ENCODE measurements at regions not wholly inside any gene's neighbourhood (a gene's known extent, or its start where the extent isn't known, plus 50 kb on each side); places are given as distances from the start of the nearest gene placed in this dataset.

DNA sequence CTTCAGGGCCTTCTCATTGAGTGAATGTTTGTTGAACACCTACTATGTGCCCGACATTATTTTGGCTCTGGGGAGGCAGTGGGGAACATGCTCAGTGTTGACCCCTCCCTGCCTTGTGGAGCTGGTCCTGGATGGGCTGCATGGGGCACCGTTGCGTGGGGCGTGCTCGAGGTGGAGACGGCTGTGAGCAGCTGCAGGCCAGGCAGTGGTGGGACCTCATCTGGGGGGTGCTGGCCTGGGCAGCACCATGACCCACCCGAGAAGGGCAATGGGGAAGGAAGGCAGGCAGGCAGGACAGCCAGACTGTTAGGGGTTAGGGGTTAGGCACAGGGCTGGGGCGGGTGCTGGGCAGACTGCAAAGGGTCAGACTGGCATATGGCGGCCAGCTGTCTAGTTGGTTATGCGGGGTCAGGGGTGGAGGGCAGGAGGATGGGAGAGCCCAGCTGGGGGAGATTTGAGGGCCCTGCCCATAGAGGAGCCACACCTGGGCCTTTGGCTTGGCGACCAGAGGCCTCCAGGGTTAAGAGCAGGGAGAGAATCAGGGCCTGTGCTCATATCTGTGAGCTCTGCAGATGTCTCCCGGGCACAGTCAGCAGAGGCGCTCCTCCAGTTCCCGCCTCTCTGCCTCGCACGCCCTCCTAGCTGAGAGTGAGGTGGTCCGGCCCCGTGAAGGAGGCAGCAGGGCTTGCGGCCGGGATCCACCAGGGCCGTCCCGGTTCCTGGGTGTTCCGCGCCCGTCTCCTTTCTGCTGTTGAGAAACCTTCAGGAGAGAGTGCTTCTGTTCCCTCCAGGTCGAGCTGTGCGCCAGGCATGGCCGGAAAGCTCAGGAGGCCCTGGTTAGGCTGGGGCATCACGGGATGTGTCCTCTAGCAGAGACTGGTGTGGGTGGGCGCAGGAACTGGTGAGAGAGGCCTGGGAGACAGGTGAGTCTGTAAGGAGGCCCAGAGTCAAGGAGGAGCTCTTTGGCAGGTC lies 73.3 kb downstream of the RGS12 start:
- H3K36me3 ChIP-seq (replicated peaks in 1 of 2; ENCODE audit: control insufficient read depth in 1 of 2, insufficient read depth in 2 of 2, low read length in 1 of 2): no peaks in the 10 kb centered on the region
- H3K27me3 ChIP-seq (ENCODE audit: insufficient read depth): no peaks in the 10 kb centered on the region
- peaks cover 31% of the 10 kb centered on the region for H3K79me2 ChIP-seq (ENCODE audit: insufficient read depth)
- H2AFZ ChIP-seq (ENCODE audit: low read depth): no peak overlapping the region
- DNase-seq: peak; percentile 39
- ChIA-PET CTCF (interaction anchor here (0.8 to 1.9 kb wide), 6 partner anchors 12 to 115 kb away, joined by 3 to 10 read pairs (median 4); no protein-coding TSS in a partner anchor), POLR2A (interaction anchor here (0.6 kb wide), 1 partner anchor 66 kb away, joined by 3 read pairs; no protein-coding TSS in a partner anchor)
- H3K4me2 ChIP-seq: no peak overlapping the region
- 97% methylated on average over 27 of the region's 30 CpGs for WGBS (ENCODE audit: low lambda C conversion rate)
- peaks cover 22% of the 10 kb centered on the region for H3F3A ChIP-seq (replicated peaks; ENCODE audit: insufficient read depth)
- peaks cover 22% of the 10 kb centered on the region; the same call in 1 of the 2 replicates for H4K20me1 ChIP-seq (ENCODE audit: insufficient read depth)
- TF ChIP-seq, protein P1, sequence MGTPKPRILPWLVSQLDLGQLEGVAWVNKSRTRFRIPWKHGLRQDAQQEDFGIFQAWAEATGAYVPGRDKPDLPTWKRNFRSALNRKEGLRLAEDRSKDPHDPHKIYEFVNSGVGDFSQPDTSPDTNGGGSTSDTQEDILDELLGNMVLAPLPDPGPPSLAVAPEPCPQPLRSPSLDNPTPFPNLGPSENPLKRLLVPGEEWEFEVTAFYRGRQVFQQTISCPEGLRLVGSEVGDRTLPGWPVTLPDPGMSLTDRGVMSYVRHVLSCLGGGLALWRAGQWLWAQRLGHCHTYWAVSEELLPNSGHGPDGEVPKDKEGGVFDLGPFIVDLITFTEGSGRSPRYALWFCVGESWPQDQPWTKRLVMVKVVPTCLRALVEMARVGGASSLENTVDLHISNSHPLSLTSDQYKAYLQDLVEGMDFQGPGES (IDR thresholded peaks at IDR 0.05; ENCODE audit: low read depth, low read length): no peak
- TF ChIP-seq, protein P2, sequence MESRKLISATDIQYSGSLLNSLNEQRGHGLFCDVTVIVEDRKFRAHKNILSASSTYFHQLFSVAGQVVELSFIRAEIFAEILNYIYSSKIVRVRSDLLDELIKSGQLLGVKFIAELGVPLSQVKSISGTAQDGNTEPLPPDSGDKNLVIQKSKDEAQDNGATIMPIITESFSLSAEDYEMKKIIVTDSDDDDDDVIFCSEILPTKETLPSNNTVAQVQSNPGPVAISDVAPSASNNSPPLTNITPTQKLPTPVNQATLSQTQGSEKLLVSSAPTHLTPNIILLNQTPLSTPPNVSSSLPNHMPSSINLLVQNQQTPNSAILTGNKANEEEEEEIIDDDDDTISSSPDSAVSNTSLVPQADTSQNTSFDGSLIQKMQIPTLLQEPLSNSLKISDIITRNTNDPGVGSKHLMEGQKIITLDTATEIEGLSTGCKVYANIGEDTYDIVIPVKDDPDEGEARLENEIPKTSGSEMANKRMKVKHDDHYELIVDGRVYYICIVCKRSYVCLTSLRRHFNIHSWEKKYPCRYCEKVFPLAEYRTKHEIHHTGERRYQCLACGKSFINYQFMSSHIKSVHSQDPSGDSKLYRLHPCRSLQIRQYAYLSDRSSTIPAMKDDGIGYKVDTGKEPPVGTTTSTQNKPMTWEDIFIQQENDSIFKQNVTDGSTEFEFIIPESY (IDR thresholded peaks at IDR 0.05; ENCODE audit: borderline replicate concordance, low read depth): no peak
- TF ChIP-seq, protein P3, sequence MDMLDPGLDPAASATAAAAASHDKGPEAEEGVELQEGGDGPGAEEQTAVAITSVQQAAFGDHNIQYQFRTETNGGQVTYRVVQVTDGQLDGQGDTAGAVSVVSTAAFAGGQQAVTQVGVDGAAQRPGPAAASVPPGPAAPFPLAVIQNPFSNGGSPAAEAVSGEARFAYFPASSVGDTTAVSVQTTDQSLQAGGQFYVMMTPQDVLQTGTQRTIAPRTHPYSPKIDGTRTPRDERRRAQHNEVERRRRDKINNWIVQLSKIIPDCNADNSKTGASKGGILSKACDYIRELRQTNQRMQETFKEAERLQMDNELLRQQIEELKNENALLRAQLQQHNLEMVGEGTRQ (IDR thresholded peaks at IDR 0.05; ENCODE audit: borderline replicate concordance, low read depth, low read length): no peak
- TF ChIP-seq FOXM1 (IDR thresholded peaks at IDR 0.05; ENCODE audit: low read depth): no peak
- TF ChIP-seq, protein P4, sequence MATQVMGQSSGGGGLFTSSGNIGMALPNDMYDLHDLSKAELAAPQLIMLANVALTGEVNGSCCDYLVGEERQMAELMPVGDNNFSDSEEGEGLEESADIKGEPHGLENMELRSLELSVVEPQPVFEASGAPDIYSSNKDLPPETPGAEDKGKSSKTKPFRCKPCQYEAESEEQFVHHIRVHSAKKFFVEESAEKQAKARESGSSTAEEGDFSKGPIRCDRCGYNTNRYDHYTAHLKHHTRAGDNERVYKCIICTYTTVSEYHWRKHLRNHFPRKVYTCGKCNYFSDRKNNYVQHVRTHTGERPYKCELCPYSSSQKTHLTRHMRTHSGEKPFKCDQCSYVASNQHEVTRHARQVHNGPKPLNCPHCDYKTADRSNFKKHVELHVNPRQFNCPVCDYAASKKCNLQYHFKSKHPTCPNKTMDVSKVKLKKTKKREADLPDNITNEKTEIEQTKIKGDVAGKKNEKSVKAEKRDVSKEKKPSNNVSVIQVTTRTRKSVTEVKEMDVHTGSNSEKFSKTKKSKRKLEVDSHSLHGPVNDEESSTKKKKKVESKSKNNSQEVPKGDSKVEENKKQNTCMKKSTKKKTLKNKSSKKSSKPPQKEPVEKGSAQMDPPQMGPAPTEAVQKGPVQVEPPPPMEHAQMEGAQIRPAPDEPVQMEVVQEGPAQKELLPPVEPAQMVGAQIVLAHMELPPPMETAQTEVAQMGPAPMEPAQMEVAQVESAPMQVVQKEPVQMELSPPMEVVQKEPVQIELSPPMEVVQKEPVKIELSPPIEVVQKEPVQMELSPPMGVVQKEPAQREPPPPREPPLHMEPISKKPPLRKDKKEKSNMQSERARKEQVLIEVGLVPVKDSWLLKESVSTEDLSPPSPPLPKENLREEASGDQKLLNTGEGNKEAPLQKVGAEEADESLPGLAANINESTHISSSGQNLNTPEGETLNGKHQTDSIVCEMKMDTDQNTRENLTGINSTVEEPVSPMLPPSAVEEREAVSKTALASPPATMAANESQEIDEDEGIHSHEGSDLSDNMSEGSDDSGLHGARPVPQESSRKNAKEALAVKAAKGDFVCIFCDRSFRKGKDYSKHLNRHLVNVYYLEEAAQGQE (IDR thresholded peaks at IDR 0.05; ENCODE audit: low read depth, low read length): no peak
- no peak for TF ChIP-seq ELF1 (IDR thresholded peaks at IDR 0.05)
- TF ChIP-seq, protein P5, sequence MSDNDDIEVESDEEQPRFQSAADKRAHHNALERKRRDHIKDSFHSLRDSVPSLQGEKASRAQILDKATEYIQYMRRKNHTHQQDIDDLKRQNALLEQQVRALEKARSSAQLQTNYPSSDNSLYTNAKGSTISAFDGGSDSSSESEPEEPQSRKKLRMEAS (IDR thresholded peaks at IDR 0.05; ENCODE audit: low read depth): no peak
- TF ChIP-seq GATA2 (CRISPR knock-in tag; IDR thresholded peaks at IDR 0.05): no peak
- TF ChIP-seq EZH2phosphoT487 (IDR thresholded peaks at IDR 0.05; ENCODE audit: borderline replicate concordance, low read depth): no peak
- TF ChIP-seq NFIC (IDR thresholded peaks at IDR 0.05; ENCODE audit: borderline replicate concordance): no peak
- TF ChIP-seq YY1 (IDR thresholded peaks at IDR 0.05; ENCODE audit: low read depth): no peak
- no peaks in the 10 kb centered on the region for H3K9me3 ChIP-seq
- peaks cover 19 to 22% of the 10 kb centered on the region in 2 experiments for H3K4me1 ChIP-seq (ENCODE audit: control insufficient read depth in 1 of 2, insufficient read depth in 2 of 2, low read depth in 1 of 2, low read length in 1 of 2)
- no peak overlapping the region for H3K9ac ChIP-seq
- H3K9me2 ChIP-seq: no peaks in the 10 kb centered on the region
- H3K27ac ChIP-seq (ENCODE audit: low read depth in 2 of 2, low read length in 1 of 2): no peak overlapping the region
- no peak overlapping the region for H3K4me3 ChIP-seq (ENCODE audit: low read depth in 2 of 2, low read length in 1 of 2)

All from SK-N-SH (cell line).